Caki2 (cell line): ENCODE measurements at regions not wholly inside any gene's neighbourhood (a gene's known extent, or its start where the extent isn't known, plus 50 kb on each side); places are given as distances from the start of the nearest gene placed in this dataset.

ENCODE experiments used
- DNase-seq: peaks from one replicate; pipeline ENCODE4 v3.0.0-alpha.2; 2015; ENCODE audit warnings: low read depth
- in situ Hi-C: cut with HindIII; loops from 2 replicates; pipeline ENCODE4 v1.10.0; 2016; ENCODE audit warnings: low sequenced_read_pairs, low pct_unique_long_range_greater_than_20kb, mixed read lengths

- DNase-seq, result no peak
- in situ Hi-C loops, result no loop called here
Measured at GRCh38 chr13:27014406-27015359, 156.9 kb downstream of the USP12 start.

DNA sequence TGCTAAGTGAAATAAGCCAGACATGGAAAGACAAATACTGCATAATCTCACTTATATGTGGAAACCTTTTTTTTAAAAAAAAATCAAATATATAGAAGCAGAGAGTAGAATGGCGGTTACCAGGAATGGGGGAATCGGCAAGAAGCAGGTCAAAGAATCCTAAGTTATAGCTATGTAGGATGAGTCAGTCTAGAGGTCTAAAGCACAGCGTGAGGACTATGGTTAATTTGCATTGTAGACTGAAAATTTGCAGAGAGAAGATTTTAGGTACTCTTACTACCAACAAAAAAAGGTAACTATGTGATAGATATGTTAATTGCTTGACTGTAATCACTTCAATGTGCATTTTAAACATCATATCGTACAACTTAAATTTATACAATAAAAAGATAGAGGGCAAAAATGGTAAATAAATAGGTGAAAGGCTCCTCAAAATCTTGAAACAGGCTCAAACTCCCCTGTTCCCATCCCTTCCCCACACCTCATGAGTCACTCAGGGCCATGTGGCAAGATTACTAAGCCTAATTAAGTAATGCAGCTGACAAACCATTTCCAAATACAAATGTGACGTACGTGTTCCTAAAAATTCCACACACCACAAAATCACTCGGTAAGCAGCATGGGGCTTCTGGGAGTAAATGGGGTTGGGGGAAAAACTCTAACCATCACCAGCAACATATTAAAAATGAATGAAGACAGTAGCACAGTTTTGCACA, 159.0 kb downstream of the USP12 start:
- no peak for DNase-seq
- in situ Hi-C loops, result no loop called here

- no peak for DNase-seq
- in situ Hi-C loops, result no loop called here
Measured at GRCh38 chr13:27011661-27012060, 159.9 kb downstream of the USP12 start.

DNA sequence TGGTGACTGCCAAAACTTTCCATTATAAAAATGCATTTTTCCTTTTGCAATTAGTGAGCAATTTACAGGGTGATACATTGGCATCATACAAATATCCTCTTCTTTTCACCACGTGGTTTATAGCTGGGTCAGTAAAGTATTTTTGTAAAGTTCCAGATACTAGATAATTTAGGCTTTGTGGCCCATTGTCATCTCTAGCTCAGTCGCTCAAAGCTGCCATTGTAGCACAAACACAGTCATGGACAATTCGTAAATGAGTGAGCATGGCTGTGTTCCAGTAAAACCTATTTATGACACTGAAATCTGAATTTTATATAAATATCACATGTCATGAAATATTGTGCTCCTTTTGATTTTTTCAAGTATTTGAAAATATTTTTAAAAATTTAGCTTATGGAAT, 162.9 kb downstream of the USP12 start:
- in situ Hi-C loops, result no loop called here
- no peak for DNase-seq

DNA sequence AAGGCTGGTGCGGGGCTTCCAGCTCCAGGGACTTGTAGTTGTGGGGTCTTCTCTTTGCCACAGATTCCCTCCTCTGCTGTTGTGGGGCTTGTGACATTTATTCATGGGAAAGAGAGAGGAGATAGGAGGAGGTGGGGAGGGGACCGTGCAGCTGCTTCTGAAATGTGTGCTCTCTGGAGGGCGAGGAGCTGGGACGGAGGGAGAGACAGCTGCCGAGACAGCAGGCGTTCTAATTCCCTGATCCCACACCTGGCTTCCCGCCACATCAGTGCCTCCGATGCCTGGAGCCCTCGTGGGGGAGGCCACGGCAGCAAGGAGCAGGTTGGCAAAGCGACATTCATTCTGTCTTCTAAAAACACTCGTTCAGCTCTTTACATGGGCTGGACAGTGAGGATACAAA, 164.4 kb downstream of the USP12 start:
- no peak for DNase-seq
- in situ Hi-C loops, result no loop called here

GRCh38 chr13:27006519-27007161, 165.0 kb downstream of the USP12 start:
- in situ Hi-C loops, result no loop called here
- no peak for DNase-seq

- in situ Hi-C loops, result no loop called here
- no peak for DNase-seq
Measured at GRCh38 chr13:27005976-27006518, 165.6 kb downstream of the USP12 start.

DNA sequence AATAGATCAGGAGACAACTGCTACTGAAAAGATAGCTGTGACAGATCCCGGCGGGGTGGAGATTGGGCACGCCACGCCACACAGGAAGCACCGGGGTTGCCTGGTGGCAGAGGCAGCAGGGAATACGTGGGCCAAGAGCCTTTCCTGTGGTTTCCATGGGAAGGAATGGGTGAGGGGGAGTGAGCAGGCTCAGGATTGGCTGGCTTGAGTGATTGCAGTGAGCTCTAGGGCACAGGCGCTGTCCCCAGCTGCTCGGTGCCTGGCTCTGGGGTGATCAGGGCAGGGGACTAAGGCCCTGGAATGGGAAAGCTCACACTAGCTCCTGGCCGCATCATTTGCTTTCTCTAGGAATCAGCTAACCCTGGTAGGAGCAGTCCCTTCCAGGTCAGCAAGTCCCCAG, 166.1 kb downstream of the USP12 start:
- no peak for DNase-seq
- in situ Hi-C loops, result no loop called here

- in situ Hi-C loops, result no loop called here
- no peak for DNase-seq
Measured at GRCh38 chr13:27004866-27005265, 166.7 kb downstream of the USP12 start.

GRCh38 chr13:27004326-27004725, 167.3 kb downstream of the USP12 start:
- in situ Hi-C loops, result no loop called here
- no peak for DNase-seq

GRCh38 chr13:27001705-27002104, 169.9 kb downstream of the USP12 start:
- in situ Hi-C loops, result no loop called here
- DNase-seq, result no peak

GRCh38 chr13:27000686-27001085, 170.9 kb downstream of the USP12 start:
- in situ Hi-C loops, result no loop called here

GRCh38 chr13:26999499-26999898, 172.1 kb downstream of the USP12 start:
- in situ Hi-C loops, result no loop called here
- no peak for DNase-seq

More at GRCh38 chr13:27000686-27001085, 170.9 kb downstream of the USP12 start:
- no peak for DNase-seq

- in situ Hi-C loops, result no loop called here
- no peak for DNase-seq
Measured at GRCh38 chr13:26998292-26998691, 173.3 kb downstream of the USP12 start.

DNA sequence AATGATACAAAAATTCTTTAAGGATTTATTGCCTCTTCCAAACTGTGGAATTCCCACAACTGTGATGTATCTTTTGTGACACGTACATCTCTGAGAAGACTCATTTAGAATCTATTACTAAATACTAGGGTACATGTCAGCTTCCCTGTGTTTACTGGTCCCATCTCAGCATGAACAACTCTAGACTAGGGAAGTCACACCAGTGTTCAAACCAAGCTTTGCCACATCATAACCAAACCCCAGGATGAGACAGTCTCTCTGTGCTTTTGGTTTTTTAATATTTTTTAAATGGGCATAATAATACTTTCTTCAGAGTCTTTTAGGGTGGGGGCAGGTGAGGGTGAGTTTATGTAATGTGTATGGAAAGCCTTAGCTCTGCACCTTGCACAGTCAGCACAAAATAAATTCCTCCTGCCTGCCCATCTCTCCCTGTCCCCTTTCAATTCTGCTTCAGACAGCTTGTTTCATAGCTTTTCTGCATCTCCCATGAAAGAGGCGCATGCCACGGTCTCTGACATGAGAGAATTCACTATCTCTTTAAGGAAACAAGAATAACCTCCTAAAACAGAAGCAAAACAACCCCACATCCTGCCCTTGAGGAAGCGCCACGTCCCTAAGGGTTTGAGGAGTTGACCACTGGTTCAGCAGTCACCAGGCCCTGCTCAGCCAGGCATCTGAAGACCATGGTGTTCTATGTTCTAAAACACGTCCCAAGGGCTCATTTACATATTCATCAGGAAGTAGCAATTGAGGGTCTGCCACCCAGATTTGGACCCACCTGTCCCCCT, 174.5 kb downstream of the USP12 start:
- no peak for DNase-seq
- in situ Hi-C loops, result no loop called here

- DNase-seq, result no peak
- in situ Hi-C loops, result no loop called here
Measured at GRCh38 chr13:26995159-26995558, 176.5 kb downstream of the USP12 start.

DNA sequence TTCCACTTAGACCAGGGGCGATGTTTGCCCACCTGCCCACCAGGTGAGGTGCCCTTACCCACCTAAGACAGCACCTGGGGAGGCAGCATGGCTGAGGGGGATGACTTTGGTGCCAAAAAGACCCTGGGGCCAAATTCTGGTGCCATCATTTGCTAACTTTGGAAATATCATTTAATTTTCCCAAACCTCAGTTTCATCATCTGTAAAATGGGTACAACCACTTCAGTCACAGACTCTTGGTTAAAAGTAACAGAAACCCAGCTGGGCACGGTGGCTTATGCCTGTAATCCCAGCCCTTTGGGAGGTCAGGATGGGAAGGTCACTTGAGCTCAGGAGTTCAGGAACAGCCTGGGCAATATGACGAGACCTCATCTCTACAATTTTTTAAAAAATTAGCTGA, 177.8 kb downstream of the USP12 start:
- DNase-seq, result no peak
- in situ Hi-C loops, result no loop called here
